ENCODE measurements at regions not wholly inside any gene's neighbourhood (a gene's known extent, or its start where the extent isn't known, plus 50 kb on each side); places are given as distances from the start of the nearest gene placed in this dataset.

DNA sequence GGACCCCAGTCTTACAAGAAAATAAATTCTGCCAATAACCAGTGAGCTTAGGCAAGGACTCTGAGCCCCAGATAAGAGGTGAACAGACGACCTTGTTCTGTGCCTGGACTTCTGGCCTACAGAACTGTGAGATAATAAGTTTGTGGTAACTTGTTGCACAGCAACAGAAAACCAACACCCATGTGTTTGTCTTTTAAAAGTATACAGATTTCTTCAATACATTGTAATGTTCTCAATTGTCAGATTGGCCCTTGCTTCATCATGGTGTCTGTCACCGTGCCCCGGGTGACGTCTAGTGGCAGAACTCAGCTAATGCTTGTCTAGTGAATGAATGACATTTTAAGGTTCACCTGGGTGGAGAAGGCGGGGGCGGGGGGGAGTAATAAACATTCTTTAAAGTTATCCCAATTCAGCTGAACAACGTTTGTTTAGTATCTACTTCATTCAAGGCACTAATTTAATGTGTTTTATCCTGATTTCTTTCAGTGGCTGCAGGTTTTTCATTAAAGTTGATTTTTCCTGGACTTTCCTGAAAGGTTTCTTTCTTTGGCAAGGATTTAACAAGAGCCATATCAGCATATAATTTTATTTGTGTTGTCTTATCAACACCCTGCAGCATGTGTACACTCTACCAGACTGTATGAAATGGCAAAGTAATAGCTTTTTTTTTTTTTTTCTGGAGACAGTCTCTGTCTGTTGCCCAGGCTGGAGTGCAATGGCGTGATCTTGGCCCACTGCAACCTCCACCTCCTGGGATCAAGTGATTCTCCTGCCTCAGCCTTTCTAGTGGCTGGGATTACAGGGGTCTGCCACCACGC lies 123.8 kb upstream of the DLX2 start:
- no peaks in the 10 kb centered on the region for H3K9me2 ChIP-seq (ENCODE audit: insufficient read depth)
- H3K27me3 ChIP-seq (replicated peaks; ENCODE audit: insufficient read depth) = no peaks in the 10 kb centered on the region
- H3K9ac ChIP-seq = no peak overlapping the region
- no peak overlapping the region for H3K4me2 ChIP-seq (ENCODE audit: unreplicated experiment)
- no peaks in the 10 kb centered on the region for H3K79me2 ChIP-seq (ENCODE audit: insufficient read depth)
- peaks cover 2% of the 10 kb centered on the region for H3K4me1 ChIP-seq (ENCODE audit: insufficient read depth)
- in situ Hi-C loops (cut with MboI) = no loop called here
- H3F3A ChIP-seq (ENCODE audit: insufficient read depth) = peaks cover 1% of the 10 kb centered on the region; the same call in 1 of the 2 replicates
- WGBS, 2 experiments (ENCODE audit: low coverage in 1 of 2, low lambda C conversion rate in 2 of 2, missing lambda C conversion rate in 2 of 2) = 77 to 83% methylated on average over 9 of the region's 9 CpGs
- H2AFZ ChIP-seq = no peak overlapping the region
- H3K27ac ChIP-seq = no peak overlapping the region
- DNase-seq = no peak
- no peaks in the 10 kb centered on the region for H3K9me3 ChIP-seq (ENCODE audit: low read depth)
- no peak for TF ChIP-seq EZH2 (IDR thresholded peaks at IDR 0.05; ENCODE audit: insufficient read depth, poor library complexity, severe bottlenecking)
- TF ChIP-seq EZH2phosphoT487 (IDR thresholded peaks at IDR 0.05; ENCODE audit: insufficient read depth, low read depth) = no peak
- H3K36me3 ChIP-seq (ENCODE audit: low read depth) = no peaks in the 10 kb centered on the region
- H4K20me1 ChIP-seq (ENCODE audit: insufficient read depth) = no peaks in the 10 kb centered on the region
- H3K4me3 ChIP-seq = no peak overlapping the region

GRCh38 chr2:172227719-172228118 lies 125.0 kb upstream of the DLX2 start:
- Histone ChIP-seq H3K4me2 (ENCODE audit: unreplicated experiment) (no peak overlapping the region), H3K4me1 (ENCODE audit: insufficient read depth) (peaks cover 6% of the 10 kb centered on the region)
- WGBS, 2 experiments (ENCODE audit: low coverage in 1 of 2, low lambda C conversion rate in 2 of 2, missing lambda C conversion rate in 2 of 2) = 81 to 84% methylated on average over 4 of the region's 4 CpGs

GRCh38 chr2:172228177-172228808 lies 125.6 kb upstream of the DLX2 start:
- in situ Hi-C loops (cut with MboI) = no loop called here
- no peak overlapping the region for H3K4me2 ChIP-seq (ENCODE audit: unreplicated experiment)
- no peaks in the 10 kb centered on the region for H3K9me2 ChIP-seq (ENCODE audit: insufficient read depth)

More at GRCh38 chr2:172227719-172228118, 125.0 kb upstream of the DLX2 start:
- Histone ChIP-seq H3K4me3 (no peak overlapping the region), H3K27me3 (replicated peaks; ENCODE audit: insufficient read depth) (no peaks in the 10 kb centered on the region), H3K36me3 (ENCODE audit: low read depth) (no peaks in the 10 kb centered on the region), H3K9ac (no peak overlapping the region), H3F3A (ENCODE audit: insufficient read depth) (peaks cover 10% of the 10 kb centered on the region), H4K20me1 (ENCODE audit: insufficient read depth) (no peaks in the 10 kb centered on the region), H3K27ac (no peak overlapping the region), H3K9me3 (ENCODE audit: low read depth) (no peaks in the 10 kb centered on the region), H3K9me2 (ENCODE audit: insufficient read depth) (no peaks in the 10 kb centered on the region), H2AFZ (no peak overlapping the region), H3K79me2 (ENCODE audit: insufficient read depth) (no peaks in the 10 kb centered on the region)
- no peak for DNase-seq
- TF ChIP-seq EZH2 (IDR thresholded peaks at IDR 0.05; ENCODE audit: insufficient read depth, poor library complexity, severe bottlenecking) (no peak), EZH2phosphoT487 (IDR thresholded peaks at IDR 0.05; ENCODE audit: insufficient read depth, low read depth) (no peak)
- in situ Hi-C loops (cut with MboI) = no loop called here

GRCh38 chr2:172229125-172229524 lies 126.4 kb upstream of the DLX2 start:
- TF ChIP-seq EZH2phosphoT487 (IDR thresholded peaks at IDR 0.05; ENCODE audit: insufficient read depth, low read depth) (no peak), EZH2 (IDR thresholded peaks at IDR 0.05; ENCODE audit: insufficient read depth, poor library complexity, severe bottlenecking) (no peak)
- Histone ChIP-seq H3K9me2 (ENCODE audit: insufficient read depth) (no peaks in the 10 kb centered on the region), H3K4me2 (ENCODE audit: unreplicated experiment) (no peak overlapping the region), H4K20me1 (ENCODE audit: insufficient read depth) (no peaks in the 10 kb centered on the region), H3K36me3 (ENCODE audit: low read depth) (no peaks in the 10 kb centered on the region), H3K9ac (no peak overlapping the region), H3K9me3 (ENCODE audit: low read depth) (no peaks in the 10 kb centered on the region), H3K4me3 (no peak overlapping the region), H3F3A (ENCODE audit: insufficient read depth) (peaks cover 10% of the 10 kb centered on the region), H3K27me3 (replicated peaks; ENCODE audit: insufficient read depth) (no peaks in the 10 kb centered on the region), H3K79me2 (ENCODE audit: insufficient read depth) (no peaks in the 10 kb centered on the region), H2AFZ (no peak overlapping the region), H3K27ac (no peak overlapping the region), H3K4me1 (ENCODE audit: insufficient read depth) (peaks cover 6% of the 10 kb centered on the region)
- 66 to 73% methylated on average over 4 of the region's 4 CpGs for WGBS, 2 experiments (ENCODE audit: low coverage in 1 of 2, low lambda C conversion rate in 2 of 2, missing lambda C conversion rate in 2 of 2)
- no peak for DNase-seq
- in situ Hi-C loops (cut with MboI) = no loop called here

More at GRCh38 chr2:172228177-172228808, 125.6 kb upstream of the DLX2 start:
- 69 to 73% methylated on average over 10 of the region's 10 CpGs for WGBS, 2 experiments (ENCODE audit: low coverage in 1 of 2, low lambda C conversion rate in 2 of 2, missing lambda C conversion rate in 2 of 2)
- H3K27me3 ChIP-seq (replicated peaks; ENCODE audit: insufficient read depth) = no peaks in the 10 kb centered on the region
- no peak overlapping the region for H3K4me3 ChIP-seq
- H2AFZ ChIP-seq = no peak overlapping the region
- H3K36me3 ChIP-seq (ENCODE audit: low read depth) = no peaks in the 10 kb centered on the region
- no peaks in the 10 kb centered on the region for H4K20me1 ChIP-seq (ENCODE audit: insufficient read depth)
- no peak overlapping the region for H3K27ac ChIP-seq
- H3K4me1 ChIP-seq (ENCODE audit: insufficient read depth) = peaks cover 6% of the 10 kb centered on the region
- H3K79me2 ChIP-seq (ENCODE audit: insufficient read depth) = no peaks in the 10 kb centered on the region
- DNase-seq = no peak
- no peak for TF ChIP-seq EZH2 (IDR thresholded peaks at IDR 0.05; ENCODE audit: insufficient read depth, poor library complexity, severe bottlenecking)
- TF ChIP-seq EZH2phosphoT487 (IDR thresholded peaks at IDR 0.05; ENCODE audit: insufficient read depth, low read depth) = no peak
- no peaks in the 10 kb centered on the region for H3K9me3 ChIP-seq (ENCODE audit: low read depth)
- H3F3A ChIP-seq (ENCODE audit: insufficient read depth) = peaks cover 10% of the 10 kb centered on the region
- H3K9ac ChIP-seq = no peak overlapping the region

Data from GM23248 (cell line).